Coronary artery (tissue), 2 donors: ENCODE measurements at regions not wholly inside any gene's neighbourhood (a gene's known extent, or its start where the extent isn't known, plus 50 kb on each side); places are given as distances from the start of the nearest gene placed in this dataset.

Experiments used
- DNase-seq: peaks from one replicate; pipeline ENCODE4 v3.0.0-alpha.2; 2017; ENCODE audit warnings: low spot score
- H3K27ac ChIP-seq, 2 donors: fragments of 200-600 bp; sonication (generic); one replicate each; pipeline ENCODE4 v1.5.1; 2016 to 2019
- H3K4me3 ChIP-seq: fragments of 200-600 bp; sonication (generic); 2 replicates; pipeline ENCODE4 v1.5.1; 2016; ENCODE audit warnings: mild to moderate bottlenecking, moderate library complexity
- TF ChIP-seq, protein P1 (sequence below): fragments of 200-600 bp; sonication (generic); IDR thresholded peaks from one replicate; pipeline ENCODE4 v1.5.1; 2019; ENCODE audit warnings: antibody characterized with exemption

DNA sequence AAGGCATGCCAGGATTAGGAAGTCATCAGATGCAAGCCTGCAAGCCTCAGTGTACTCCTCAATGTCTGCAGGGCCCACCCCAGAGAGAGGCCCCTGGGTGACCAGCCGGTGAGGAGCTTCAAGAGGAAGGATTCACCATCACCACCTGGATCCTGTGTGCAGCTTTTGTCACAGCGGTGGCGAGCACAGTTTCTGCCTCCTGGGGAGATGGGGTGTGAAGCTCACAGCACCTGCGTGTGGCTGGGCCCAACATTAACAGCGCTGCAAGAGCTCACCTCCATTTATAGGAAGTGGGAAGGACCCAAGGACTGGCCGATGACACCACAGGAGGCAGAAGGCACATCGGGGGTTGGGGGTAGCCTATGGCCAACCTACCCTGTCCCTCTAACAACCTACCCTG lies 235.3 kb downstream of the CTTN start:
- TF ChIP-seq, protein P1, sequence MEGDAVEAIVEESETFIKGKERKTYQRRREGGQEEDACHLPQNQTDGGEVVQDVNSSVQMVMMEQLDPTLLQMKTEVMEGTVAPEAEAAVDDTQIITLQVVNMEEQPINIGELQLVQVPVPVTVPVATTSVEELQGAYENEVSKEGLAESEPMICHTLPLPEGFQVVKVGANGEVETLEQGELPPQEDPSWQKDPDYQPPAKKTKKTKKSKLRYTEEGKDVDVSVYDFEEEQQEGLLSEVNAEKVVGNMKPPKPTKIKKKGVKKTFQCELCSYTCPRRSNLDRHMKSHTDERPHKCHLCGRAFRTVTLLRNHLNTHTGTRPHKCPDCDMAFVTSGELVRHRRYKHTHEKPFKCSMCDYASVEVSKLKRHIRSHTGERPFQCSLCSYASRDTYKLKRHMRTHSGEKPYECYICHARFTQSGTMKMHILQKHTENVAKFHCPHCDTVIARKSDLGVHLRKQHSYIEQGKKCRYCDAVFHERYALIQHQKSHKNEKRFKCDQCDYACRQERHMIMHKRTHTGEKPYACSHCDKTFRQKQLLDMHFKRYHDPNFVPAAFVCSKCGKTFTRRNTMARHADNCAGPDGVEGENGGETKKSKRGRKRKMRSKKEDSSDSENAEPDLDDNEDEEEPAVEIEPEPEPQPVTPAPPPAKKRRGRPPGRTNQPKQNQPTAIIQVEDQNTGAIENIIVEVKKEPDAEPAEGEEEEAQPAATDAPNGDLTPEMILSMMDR, result no peak
- no peak for DNase-seq
- H3K27ac ChIP-seq, result no peak overlapping the region
- H3K4me3 ChIP-seq, result no peak overlapping the region

DNA sequence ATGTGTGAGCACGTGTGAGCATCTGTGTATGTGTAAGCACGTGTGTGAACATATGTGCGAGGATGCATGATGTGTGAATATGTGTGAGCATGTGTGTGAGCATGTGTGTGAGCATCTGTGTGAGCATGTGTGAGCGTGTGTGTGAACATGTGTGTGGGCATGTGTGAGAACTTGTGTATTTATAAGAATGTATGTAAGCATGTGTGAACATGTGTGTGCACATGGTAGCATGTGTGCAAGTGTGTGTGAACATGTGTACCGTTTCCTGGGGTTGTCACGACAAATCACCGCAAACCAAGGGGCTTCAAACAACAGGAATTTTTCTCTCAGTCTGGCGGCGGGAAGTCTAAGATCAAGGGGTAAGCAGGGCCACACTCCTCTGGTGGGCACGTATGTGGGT lies 238.3 kb downstream of the CTTN start:
- DNase-seq, result no peak
- Histone ChIP-seq H3K4me3 (no peak overlapping the region), H3K27ac (no peak overlapping the region)
- TF ChIP-seq, protein P1, result no peak

DNA sequence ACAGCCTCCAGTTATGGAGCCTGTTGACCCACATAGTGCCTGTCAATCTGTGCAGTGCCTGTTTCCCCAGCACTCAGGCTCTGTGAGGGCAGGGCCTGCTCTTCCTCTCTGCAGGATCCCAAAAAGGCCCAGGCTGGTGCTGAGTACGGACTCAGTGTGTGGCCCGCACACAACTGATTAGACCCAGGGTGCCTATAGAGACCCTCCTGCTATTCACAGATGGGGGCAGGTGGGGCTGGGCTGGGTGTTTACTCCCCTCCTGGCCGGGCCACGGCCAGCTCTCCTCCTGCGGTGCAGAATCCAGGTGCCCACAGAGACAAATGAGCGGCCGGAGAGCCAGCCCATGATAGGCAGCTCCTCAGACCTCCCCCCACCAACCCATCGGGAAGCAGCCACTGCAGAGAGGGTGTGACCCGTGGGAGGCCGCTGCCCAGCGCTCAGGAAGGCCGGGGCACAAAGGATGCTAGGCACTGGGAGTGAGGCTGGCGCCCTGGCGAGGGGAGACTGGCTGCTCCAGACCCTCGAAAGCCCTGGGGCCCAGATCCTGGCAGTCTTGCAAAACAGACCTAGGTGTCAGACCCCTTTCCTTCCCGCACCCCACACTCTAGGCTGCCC lies 239.0 kb downstream of the CTTN start:
- Histone ChIP-seq H3K27ac (no peak overlapping the region), H3K4me3 (no peak overlapping the region)
- DNase-seq, result no peak
- TF ChIP-seq, protein P1, result no peak

DNA sequence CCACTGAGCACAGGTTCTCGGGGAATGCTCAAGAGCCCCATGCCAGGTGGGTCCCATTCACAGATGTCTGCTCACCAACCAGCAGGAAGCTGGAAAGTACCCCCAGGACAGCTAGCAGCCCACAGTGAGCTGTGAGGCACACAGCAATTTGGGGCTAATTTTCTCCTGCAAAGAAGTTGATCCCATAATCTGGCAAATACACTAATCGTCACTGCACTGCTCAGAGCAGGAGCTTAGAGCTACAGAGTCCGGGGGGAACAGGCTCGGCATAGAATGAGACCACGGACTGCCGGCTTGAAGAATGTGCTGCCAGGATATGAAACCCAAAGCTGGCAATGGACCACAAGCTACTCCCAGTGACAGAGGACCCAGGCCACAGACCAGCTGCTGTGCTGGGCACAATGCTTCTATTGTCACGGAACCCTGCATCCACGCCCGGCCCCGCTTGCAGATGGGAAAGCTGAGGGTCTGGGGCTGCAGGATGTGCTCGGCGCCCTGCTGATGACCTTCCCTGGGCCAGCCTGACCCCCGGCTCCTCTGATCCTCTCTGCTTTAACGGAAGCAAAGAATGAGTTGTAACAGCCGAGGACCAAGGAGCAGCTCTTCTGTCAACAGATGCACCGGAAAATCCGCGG lies 239.7 kb downstream of the CTTN start:
- H3K27ac ChIP-seq, result no peak overlapping the region
- DNase-seq, result no peak
- no peak overlapping the region for H3K4me3 ChIP-seq
- TF ChIP-seq, protein P1, result no peak

DNA sequence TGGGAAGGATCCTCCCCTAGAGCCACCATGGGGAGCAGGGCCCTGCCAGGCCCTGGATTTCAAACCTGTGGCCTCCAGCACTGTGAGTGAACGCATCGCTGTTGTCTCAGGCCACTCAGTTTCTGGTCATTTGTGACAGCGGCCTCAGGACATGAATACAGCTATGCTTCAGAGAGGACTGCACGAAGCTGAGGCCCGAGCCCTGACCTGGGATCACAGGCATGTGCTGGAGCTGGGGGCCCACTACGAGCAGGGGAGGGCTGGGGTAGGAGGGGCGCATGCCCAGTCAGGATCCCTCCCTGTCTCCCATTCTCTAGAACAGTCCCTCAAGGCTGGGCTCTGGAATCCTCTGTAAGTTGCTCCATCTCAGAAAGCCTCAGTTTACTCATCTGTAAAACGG lies 242.1 kb downstream of the CTTN start:
- no peak for DNase-seq
- H3K27ac ChIP-seq, result no peak overlapping the region
- no peak overlapping the region for H3K4me3 ChIP-seq
- TF ChIP-seq, protein P1, result no peak

DNA sequence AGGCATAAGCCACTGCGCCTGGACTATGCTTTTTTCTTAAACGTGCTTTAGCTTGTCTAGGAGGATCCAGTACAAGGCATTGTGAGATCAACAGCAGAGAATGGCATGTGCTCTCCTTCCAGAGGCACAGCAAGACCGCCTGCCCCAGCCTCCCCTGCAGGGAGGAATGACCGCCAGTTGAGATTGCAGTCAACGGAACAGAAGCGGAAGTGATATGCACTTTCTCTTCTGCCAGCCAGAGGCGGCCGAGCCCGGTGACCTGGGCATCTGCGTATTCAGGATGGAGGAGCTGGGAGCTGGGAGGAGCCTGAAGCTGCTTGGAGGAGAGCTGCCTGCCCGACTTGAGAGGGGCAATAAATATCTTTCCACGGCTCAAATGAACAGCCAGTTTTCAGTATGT lies 243.0 kb downstream of the CTTN start:
- H3K27ac ChIP-seq, result no peak overlapping the region
- no peak overlapping the region for H3K4me3 ChIP-seq
- no peak for DNase-seq
- TF ChIP-seq, protein P1, result no peak

DNA sequence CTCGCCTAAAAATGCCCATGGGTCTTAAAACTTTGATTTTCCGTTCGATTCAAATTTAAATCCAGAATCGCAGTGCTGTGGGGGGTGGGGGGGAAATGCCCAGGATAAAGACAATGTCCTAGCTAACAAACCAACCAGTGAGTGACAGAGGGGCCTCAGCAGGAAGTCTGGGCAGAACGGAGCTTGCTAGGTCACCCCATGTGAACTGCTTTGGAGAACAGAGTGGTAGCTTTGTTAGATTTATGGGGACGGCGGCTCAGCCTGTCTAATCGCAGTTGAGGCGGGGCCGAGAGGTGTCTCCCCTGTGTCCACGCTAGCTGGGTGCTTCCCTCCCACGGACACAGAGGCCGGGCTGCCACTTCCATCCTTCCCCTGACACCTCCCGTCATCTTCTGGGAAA lies 243.9 kb downstream of the CTTN start:
- Histone ChIP-seq H3K27ac (no peak overlapping the region), H3K4me3 (no peak overlapping the region)
- TF ChIP-seq, protein P1, result no peak
- no peak for DNase-seq
